GM12864 (cell line): ENCODE measurements at regions not wholly inside any gene's neighbourhood (a gene's known extent, or its start where the extent isn't known, plus 50 kb on each side); places are given as distances from the start of the nearest gene placed in this dataset.

Source experiments
- DNase-seq: peaks from one replicate; pipeline ENCODE4 v3.0.0-alpha.2; 2011; ENCODE audit warnings: low read depth
- H3K4me3 ChIP-seq: 2 replicates; pipeline ENCODE4 v1.5.1; 2011; ENCODE audit warnings: mild to moderate bottlenecking, low read depth, low read length, control low read depth
- CTCF ChIP-seq: IDR thresholded peaks from 2 replicates; pipeline ENCODE4 v1.5.1; 2011; ENCODE audit warnings: low read depth, mild to moderate bottlenecking, moderate library complexity, low read length, control low read depth, inconsistent platforms; ENCODE audit errors: missing control alignments

GRCh38 chr18:75621818-75622217 is 194.3 kb upstream of the SMIM21 start:
- H3K4me3 ChIP-seq = no peak overlapping the region
- TF ChIP-seq CTCF = no peak
- no peak for DNase-seq

- no peak for DNase-seq
- no peak overlapping the region for H3K4me3 ChIP-seq
- TF ChIP-seq CTCF = no peak
These were observed 190.6 kb upstream of the SMIM21 start for GRCh38 chr18:75618146-75618545.

DNA sequence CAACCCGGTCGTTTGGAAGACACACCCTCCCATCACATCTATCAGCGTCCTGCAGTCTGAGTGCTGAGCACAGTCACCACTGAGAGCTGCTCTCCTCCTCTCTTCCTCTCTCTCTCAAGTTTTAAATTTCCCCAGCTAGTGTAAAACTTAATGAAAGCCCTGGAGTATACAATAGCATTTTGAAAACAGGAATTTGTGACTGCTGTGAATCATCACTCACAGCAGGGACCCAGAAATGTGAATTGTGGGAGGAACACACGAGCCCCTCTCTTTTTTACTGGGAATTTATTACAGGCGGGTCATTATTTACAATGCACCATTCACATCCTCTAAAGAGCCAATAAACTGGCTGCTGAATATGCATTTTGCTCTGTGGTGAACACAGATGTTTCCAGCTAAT is 185.0 kb upstream of the SMIM21 start:
- no peak for TF ChIP-seq CTCF
- no peak for DNase-seq
- H3K4me3 ChIP-seq = no peak overlapping the region

GRCh38 chr18:75607701-75608100 is 180.2 kb upstream of the SMIM21 start:
- TF ChIP-seq CTCF = no peak
- no peak for DNase-seq

DNA sequence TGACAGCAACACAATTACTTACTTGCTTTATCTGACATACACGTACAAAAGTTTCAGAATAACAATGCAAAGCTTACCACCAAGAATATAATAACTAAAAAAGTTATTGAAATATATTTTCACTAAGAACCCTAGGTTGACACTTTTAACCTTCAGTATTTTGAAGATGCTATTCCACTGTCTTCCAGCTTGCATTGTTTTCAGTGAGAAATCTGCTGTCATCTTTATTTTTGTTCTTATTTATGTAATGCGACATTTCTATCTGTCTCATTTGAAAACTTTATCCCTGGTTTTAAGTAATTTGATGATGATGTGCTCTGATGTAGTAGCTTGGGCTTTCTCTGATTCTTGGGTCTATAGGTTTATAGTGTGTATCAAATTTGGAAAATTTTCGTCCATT is 165.0 kb upstream of the SMIM21 start:
- no peak overlapping the region for H3K4me3 ChIP-seq
- DNase-seq = no peak
- TF ChIP-seq CTCF = no peak

More at GRCh38 chr18:75607701-75608100, 180.2 kb upstream of the SMIM21 start:
- H3K4me3 ChIP-seq = no peak overlapping the region

GRCh38 chr18:75588412-75588811 is 160.9 kb upstream of the SMIM21 start:
- no peak overlapping the region for H3K4me3 ChIP-seq
- TF ChIP-seq CTCF = no peak

GRCh38 chr18:75587131-75587530 is 159.6 kb upstream of the SMIM21 start:
- no peak for TF ChIP-seq CTCF

More at GRCh38 chr18:75588412-75588811, 160.9 kb upstream of the SMIM21 start:
- DNase-seq = no peak

More at GRCh38 chr18:75587131-75587530, 159.6 kb upstream of the SMIM21 start:
- DNase-seq = no peak
- H3K4me3 ChIP-seq = no peak overlapping the region
